HG03558 (cell line): ENCODE measurements at regions not wholly inside any gene's neighbourhood (a gene's known extent, or its start where the extent isn't known, plus 50 kb on each side); places are given as distances from the start of the nearest gene placed in this dataset.

ENCODE experiments used
- ATAC-seq: cut with Tn5 transposase; IDR thresholded peaks from one replicate; pipeline ENCODE4 v1.9.1; 2021; ENCODE audit warnings: moderate number of reproducible peaks; ENCODE audit not compliant: unreplicated experiment; ENCODE audit errors: extremely low read depth

GRCh38 chr7:36802459-36803135 lies 78.3 kb upstream of the AOAH start:
- no peak for ATAC-seq

GRCh38 chr7:36796850-36797536 lies 72.7 kb upstream of the AOAH start:
- ATAC-seq: no peak

GRCh38 chr7:36795451-36796021 lies 71.2 kb upstream of the AOAH start:
- ATAC-seq: no peak

DNA sequence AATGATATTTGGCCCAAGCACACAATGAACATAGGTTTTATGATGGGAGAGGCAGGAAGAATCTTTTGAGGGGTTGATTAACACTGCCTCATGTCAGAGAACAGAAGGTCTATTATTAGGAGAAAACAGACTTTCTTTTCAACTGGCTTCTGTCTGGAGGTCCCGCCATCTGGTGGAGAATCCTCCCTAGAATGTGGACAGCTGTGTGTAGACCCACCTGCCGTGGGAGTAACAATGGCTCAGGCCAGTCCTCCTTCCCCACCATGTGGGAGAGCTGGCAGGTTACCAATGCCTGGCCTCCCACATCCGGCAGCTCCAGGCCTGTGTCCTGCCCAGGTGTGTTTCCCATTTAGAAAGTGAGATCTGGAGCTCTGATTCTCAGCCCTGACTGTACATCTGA lies 70.4 kb upstream of the AOAH start:
- ATAC-seq: no peak

DNA sequence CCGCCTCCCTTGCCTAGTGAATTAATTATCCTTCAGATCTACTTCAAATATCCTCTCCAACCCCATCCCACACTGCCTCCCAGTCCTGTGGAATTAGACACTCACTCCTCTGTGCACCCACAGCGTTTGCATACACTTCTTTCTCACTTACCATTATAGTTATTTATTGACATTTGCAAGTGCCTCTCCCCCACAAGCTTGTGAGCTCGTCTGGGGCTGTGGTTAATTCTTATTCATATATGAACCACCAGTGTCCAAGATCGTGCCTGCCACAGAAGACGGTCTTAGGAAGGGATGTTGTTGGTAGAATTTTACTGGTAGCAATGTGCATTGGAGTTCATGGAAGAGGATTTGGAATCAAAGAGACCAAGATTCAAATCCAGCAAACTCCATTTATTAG lies 68.1 kb upstream of the AOAH start:
- no peak for ATAC-seq

GRCh38 chr7:36790311-36790787 lies 66.1 kb upstream of the AOAH start:
- no peak for ATAC-seq

DNA sequence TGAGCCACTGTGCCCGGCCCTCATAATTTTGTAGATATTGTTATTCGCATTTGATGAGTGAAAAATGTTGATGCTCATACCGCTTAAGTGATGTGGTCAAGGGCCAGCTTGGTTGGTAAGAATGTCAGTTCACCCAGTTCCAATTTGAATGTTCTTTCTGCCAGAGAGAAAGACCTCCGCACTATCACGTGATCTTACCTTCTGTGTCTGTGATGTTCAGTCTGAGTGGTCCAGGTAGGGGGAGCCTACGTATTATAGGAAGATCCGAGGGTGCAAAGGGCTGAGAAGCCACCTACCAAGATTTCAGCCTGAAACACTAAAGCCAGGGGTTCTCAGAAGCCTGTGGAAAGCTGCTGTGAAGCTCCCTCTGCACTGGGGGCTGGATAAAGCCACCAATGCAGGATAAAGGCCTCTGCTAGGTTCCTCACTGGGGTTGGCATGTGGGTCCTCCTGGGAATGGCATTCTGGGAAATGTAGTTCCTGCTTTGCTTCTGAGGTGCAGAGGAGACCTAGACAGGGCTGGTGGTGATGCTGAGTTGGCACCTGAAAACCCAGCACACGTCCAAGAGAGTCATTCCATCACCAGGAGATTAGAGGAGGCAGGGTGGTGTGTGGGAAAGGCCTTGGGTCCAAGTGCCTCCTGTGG lies 64.7 kb upstream of the AOAH start:
- no peak for ATAC-seq

GRCh38 chr7:36787933-36788378 lies 63.7 kb upstream of the AOAH start:
- ATAC-seq: no peak

- ATAC-seq: peak; percentile 88
Observed at GRCh38 chr7:36784991-36785940, 61.0 kb upstream of the AOAH start.

- ATAC-seq: no peak
Observed at GRCh38 chr7:36781011-36781738, 56.9 kb upstream of the AOAH start.

- ATAC-seq: no peak
Observed at GRCh38 chr7:36777855-36778254, 53.6 kb upstream of the AOAH start.

GRCh38 chr7:36777062-36777461 lies 52.8 kb upstream of the AOAH start:
- ATAC-seq: no peak

DNA sequence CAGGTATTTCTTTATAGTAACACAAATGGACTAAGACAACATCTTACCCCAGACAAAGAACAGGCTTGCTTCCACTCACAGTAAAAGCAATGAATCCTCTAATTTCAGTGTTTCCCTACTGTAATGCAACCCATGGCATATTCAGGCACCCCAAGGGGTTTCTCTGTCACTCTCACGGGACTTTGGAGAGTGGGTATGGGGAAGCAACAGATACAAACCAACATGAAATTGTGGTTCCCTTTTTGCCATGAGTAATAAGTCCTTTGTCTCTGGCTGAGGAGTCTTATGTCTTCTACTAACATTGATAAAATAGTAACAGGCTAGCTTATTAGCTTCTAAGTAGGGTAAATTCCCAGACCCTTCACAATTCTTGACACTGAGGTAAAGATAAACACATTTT lies 51.4 kb upstream of the AOAH start:
- ATAC-seq: no peak

DNA sequence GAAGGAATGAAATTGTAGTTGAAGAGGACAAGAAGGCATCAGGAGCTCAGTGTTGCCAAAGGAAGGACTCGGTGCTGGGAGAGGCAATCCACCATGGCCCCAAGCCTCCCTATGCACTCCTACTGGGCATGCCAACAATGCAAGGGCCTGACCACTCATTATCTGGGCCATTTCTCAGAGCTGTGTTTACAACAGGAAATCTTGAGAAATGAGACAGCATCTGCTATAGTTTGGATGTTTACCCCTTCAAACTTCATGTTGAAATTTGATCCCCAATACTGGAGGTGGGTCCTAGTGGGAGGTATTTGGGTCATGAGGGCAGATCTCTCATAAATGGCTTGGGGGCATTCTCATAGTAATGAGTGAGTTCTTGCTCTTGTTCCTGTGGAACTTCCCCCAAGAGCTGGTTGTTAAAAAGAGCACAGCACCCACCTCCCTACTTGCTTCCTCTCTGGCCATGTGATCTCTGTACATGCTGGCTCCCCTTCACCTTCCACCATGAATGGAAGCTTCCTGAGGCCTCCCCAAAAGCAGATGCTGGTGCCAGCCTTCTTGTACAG lies 50.8 kb upstream of the AOAH start:
- no peak for ATAC-seq
